Activated CD4-positive, alpha-beta T cell treated with anti-CD3 and anti-CD28 coated beads, Interleukin-2, amount 50 U/mL, for 1 hour (primary cell): ENCODE measurements at regions not wholly inside any gene's neighbourhood (a gene's known extent, or its start where the extent isn't known, plus 50 kb on each side); places are given as distances from the start of the nearest gene placed in this dataset.
"Not testable (repeated sequence)": the region's sequence is repeated elsewhere in the genome, so short reads cannot be mapped to it uniquely, and the experiment has no call there.

ENCODE experiments used
- DNase-seq: peaks from one replicate; pipeline ENCODE4 v3.0.0-alpha.2; 2020

GRCh38 chr7:68888971-68889385, 709.3 kb upstream of the AUTS2 start:
- DNase-seq: no peak

- no peak for DNase-seq
These were observed 706.0 kb upstream of the AUTS2 start for GRCh38 chr7:68892236-68892635.

GRCh38 chr7:68893411-68893810, 704.9 kb upstream of the AUTS2 start:
- no peak for DNase-seq

GRCh38 chr7:68899156-68899555, 699.1 kb upstream of the AUTS2 start:
- DNase-seq: not testable (repeated sequence)

GRCh38 chr7:68900096-68900495, 698.2 kb upstream of the AUTS2 start:
- no peak for DNase-seq

- no peak for DNase-seq
These were observed 693.6 kb upstream of the AUTS2 start for GRCh38 chr7:68904630-68905029.

- no peak for DNase-seq
These were observed 686.5 kb upstream of the AUTS2 start for GRCh38 chr7:68911754-68912153.

GRCh38 chr7:68914006-68914405, 684.3 kb upstream of the AUTS2 start:
- DNase-seq: no peak

- DNase-seq: no peak
These were observed 681.1 kb upstream of the AUTS2 start for GRCh38 chr7:68917041-68917651.

GRCh38 chr7:68918621-68919020, 679.7 kb upstream of the AUTS2 start:
- no peak for DNase-seq

- no peak for DNase-seq
These were observed 675.4 kb upstream of the AUTS2 start for GRCh38 chr7:68922850-68923249.

GRCh38 chr7:68925241-68925640, 673.0 kb upstream of the AUTS2 start:
- DNase-seq: no peak

- DNase-seq: no peak
These were observed 668.5 kb upstream of the AUTS2 start for GRCh38 chr7:68929781-68930261.

- no peak for DNase-seq
These were observed 661.7 kb upstream of the AUTS2 start for GRCh38 chr7:68936471-68937035.

GRCh38 chr7:68938151-68938550, 660.1 kb upstream of the AUTS2 start:
- DNase-seq: no peak

- no peak for DNase-seq
These were observed 654.5 kb upstream of the AUTS2 start for GRCh38 chr7:68943786-68944185.

GRCh38 chr7:68955656-68956055, 642.6 kb upstream of the AUTS2 start:
- no peak for DNase-seq

- DNase-seq: no peak
These were observed 639.7 kb upstream of the AUTS2 start for GRCh38 chr7:68958571-68958970.

- DNase-seq: no peak
These were observed 634.7 kb upstream of the AUTS2 start for GRCh38 chr7:68963552-68963951.

GRCh38 chr7:68964060-68964459, 634.2 kb upstream of the AUTS2 start:
- DNase-seq: no peak

- no peak for DNase-seq
These were observed 632.9 kb upstream of the AUTS2 start for GRCh38 chr7:68965351-68965750.

- DNase-seq: no peak
These were observed 630.7 kb upstream of the AUTS2 start for GRCh38 chr7:68967598-68967997.

- no peak for DNase-seq
These were observed 628.7 kb upstream of the AUTS2 start for GRCh38 chr7:68969571-68969970.

GRCh38 chr7:68971634-68972340, 626.5 kb upstream of the AUTS2 start:
- no peak for DNase-seq
